ENCODE measurements at regions not wholly inside any gene's neighbourhood (a gene's known extent, or its start where the extent isn't known, plus 50 kb on each side); places are given as distances from the start of the nearest gene placed in this dataset.

DNA sequence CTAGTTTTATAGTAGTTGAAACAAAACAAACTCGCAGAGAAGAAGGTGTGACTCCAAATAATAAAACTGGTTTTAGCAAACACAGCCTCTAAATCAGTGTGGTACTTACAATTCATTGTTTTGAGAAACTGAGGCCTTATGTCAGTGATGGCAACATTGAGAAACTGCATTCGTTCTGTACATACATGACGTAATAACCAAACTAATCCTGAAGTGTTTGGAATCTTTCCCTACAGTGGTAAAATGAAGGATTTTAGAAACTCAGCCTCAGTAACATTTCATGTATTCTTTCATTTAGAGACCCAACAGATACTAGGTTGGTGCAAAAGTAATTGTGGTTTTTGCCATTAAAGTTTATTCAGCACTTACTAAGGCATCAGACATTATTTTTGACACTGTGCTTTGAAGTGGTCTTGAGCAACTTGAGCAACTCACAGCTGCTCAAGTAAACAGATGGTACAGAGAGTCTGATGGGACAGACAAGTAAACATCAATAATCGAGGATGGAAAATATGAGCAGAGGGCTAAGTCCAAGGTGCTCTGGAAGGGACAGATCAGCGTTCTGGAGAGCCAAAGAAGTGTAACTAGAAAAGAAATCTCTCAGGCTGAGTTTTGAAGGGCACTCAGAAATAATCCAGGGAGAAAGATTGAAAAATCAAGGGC, 390.8 kb upstream of the BOD1L1 start:
- in situ Hi-C loops (cut with HindIII; ENCODE audit: low sequenced_read_pairs), result no loop called here

GRCh38 chr4:14022456-14022855, 394.9 kb upstream of the BOD1L1 start:
- in situ Hi-C loops (cut with HindIII; ENCODE audit: low sequenced_read_pairs), result no loop called here

- in situ Hi-C loops (cut with HindIII; ENCODE audit: low sequenced_read_pairs), result no loop called here
Measured at GRCh38 chr4:14023036-14023435, 395.5 kb upstream of the BOD1L1 start.

- in situ Hi-C loops (cut with HindIII; ENCODE audit: low sequenced_read_pairs), result no loop called here
Measured at GRCh38 chr4:14023896-14024295, 396.4 kb upstream of the BOD1L1 start.

GRCh38 chr4:14025111-14025510, 397.6 kb upstream of the BOD1L1 start:
- in situ Hi-C loops (cut with HindIII; ENCODE audit: low sequenced_read_pairs), result no loop called here

GRCh38 chr4:14025891-14026290, 398.4 kb upstream of the BOD1L1 start:
- in situ Hi-C loops (cut with HindIII; ENCODE audit: low sequenced_read_pairs), result no loop called here

DNA sequence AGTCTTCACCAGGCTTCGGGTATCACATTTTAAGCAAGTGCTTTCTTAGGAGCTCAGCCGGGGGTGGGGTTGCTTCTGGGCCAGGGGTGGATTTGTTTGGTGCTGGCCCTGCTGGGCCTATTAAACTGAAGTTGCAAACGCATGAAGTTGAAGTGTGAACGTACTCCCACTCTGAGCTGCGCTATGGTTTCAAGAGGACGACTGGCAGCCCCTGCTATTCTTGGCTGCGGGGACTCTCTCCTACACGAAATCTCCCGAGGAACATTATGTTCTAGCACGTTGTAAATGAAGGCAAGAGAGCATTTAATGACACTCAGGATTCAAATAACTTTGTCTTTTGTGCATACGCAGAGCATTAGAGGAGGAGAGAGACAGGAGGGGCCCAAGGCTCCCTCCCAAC, 401.3 kb upstream of the BOD1L1 start:
- in situ Hi-C loops (cut with HindIII; ENCODE audit: low sequenced_read_pairs), result no loop called here

DNA sequence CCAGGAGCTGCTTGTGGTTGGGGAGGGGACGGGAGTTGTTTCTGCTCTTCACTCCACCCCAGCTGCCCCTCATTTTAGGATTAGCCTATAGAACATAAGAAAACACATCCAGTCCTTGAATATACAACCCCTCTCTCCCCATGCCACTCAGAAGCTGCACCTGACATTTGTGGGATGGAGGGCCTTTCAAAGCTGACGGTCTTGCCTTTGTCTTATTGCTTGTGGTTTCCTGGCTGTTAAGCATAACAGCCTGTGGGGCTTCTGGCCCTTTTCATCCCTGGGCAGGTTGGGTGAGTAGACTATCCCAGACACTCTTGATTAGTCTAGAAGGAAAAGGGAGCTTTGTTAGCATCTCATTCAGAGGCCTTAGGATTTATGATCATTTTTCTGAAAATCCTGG, 407.6 kb upstream of the BOD1L1 start:
- in situ Hi-C loops (cut with HindIII; ENCODE audit: low sequenced_read_pairs), result no loop called here

DNA sequence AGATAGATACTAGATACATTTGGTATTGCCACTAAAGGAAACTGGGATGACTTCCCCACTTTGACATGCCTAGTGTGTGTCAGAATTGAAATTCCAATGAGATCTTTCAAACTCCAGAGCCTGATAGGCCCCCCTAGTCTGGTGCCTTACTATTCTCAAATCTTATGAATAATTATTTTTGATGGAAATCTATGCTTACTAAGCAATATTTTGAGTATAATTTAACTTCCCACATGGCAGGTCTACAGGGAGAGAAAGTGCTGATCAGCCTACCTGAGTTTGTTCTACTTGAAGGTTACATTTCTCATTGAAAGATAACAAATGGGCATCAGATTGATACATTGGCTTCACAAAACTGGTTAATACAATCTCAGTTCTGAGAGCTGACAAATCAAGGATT, 415.7 kb upstream of the BOD1L1 start:
- in situ Hi-C loops (cut with HindIII; ENCODE audit: low sequenced_read_pairs), result no loop called here

- in situ Hi-C loops (cut with HindIII; ENCODE audit: low sequenced_read_pairs), result no loop called here
Measured at GRCh38 chr4:14046642-14047041, 419.1 kb upstream of the BOD1L1 start.

- in situ Hi-C loops (cut with HindIII; ENCODE audit: low sequenced_read_pairs), result no loop called here
Measured at GRCh38 chr4:14047840-14048239, 420.3 kb upstream of the BOD1L1 start.

GRCh38 chr4:14049946-14050345, 422.4 kb upstream of the BOD1L1 start:
- in situ Hi-C loops (cut with HindIII; ENCODE audit: low sequenced_read_pairs), result no loop called here

DNA sequence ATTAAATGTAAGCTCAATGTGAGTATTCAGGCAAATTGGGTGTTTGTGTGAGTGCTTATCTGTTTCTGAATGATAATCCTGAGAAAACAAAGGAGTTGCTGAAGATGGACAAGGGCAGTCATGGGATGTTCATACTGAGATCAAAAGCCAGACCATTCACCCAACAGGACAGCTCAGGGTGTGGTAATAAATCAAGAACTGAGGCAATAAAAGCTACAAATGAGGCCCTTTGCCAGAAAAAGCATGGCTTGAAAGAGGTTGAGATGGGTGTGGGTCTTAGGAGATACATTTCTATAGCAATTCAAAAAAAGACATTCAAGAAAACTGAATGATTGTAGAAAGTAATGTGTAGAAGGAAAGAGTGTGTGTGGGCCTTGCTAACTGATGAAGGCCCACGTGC, 425.8 kb upstream of the BOD1L1 start:
- in situ Hi-C loops (cut with HindIII; ENCODE audit: low sequenced_read_pairs), result no loop called here

- in situ Hi-C loops (cut with HindIII; ENCODE audit: low sequenced_read_pairs), result no loop called here
Measured at GRCh38 chr4:14054391-14054790, 426.9 kb upstream of the BOD1L1 start.

- in situ Hi-C loops (cut with HindIII; ENCODE audit: low sequenced_read_pairs), result no loop called here
Measured at GRCh38 chr4:14059006-14059405, 431.5 kb upstream of the BOD1L1 start.

DNA sequence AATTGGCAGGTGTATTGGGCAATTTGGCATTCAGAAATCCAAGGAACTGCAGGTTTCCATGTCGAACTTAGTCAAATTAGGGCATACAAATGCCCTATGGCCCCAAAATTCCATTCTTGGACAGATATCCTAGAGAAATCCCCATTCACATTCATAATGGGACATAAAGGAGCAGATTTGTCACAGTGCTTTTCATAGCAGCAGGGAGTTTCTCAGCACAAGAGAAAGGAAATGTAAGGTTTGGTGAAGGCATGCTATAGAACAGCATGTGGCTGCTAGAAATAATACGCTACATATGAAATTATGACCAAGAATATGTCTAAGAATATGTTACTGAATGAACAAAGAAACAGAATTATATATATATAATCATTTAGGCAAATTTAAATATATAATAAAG, 437.5 kb upstream of the BOD1L1 start:
- in situ Hi-C loops (cut with HindIII; ENCODE audit: low sequenced_read_pairs), result no loop called here

DNA sequence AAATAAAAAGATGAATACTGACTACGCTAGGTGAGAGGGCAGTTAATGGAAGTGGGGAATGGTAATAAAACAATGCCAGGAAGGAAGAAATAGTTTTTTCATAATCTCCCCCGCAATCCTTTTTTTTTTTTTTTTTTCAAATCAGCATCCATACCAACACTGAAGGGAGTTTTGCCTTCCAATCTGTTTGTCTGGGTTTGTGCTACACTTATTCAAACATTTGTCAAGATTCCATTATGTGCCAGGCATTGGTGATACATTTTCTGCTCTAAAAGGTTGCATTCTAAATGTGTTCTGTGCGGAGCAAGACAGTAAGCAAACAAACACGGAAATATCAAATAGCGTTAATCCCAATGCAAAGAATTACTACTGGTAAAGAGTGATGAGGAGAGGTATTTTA, 437.9 kb upstream of the BOD1L1 start:
- in situ Hi-C loops (cut with HindIII; ENCODE audit: low sequenced_read_pairs), result no loop called here

GRCh38 chr4:14066979-14067378, 439.5 kb upstream of the BOD1L1 start:
- in situ Hi-C loops (cut with HindIII; ENCODE audit: low sequenced_read_pairs), result no loop called here

DNA sequence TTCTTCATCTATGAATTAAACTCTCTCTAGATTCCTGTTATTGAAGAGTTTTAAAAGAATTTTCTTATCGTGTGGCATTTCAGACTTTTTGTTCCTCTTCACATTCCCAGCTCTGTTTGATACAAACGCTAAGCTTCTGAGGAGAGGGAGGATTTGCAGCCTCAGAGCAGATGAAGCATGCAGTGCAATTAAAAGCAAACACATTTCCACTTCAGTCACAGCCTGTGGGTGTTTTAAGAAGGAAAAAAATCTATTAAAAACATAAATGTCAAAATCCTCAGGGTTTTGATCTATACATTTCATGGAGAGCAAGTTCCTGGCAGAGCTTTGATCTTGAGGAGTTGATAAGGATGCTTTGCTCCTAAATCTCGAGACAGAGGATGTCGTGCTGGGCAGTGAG, 442.4 kb upstream of the BOD1L1 start:
- in situ Hi-C loops (cut with HindIII; ENCODE audit: low sequenced_read_pairs), result no loop called here

GRCh38 chr4:14070289-14070880, 442.9 kb upstream of the BOD1L1 start:
- in situ Hi-C loops (cut with HindIII; ENCODE audit: low sequenced_read_pairs), result no loop called here

- in situ Hi-C loops (cut with HindIII; ENCODE audit: low sequenced_read_pairs), result no loop called here
Measured at GRCh38 chr4:14072506-14072905, 445.0 kb upstream of the BOD1L1 start.

DNA sequence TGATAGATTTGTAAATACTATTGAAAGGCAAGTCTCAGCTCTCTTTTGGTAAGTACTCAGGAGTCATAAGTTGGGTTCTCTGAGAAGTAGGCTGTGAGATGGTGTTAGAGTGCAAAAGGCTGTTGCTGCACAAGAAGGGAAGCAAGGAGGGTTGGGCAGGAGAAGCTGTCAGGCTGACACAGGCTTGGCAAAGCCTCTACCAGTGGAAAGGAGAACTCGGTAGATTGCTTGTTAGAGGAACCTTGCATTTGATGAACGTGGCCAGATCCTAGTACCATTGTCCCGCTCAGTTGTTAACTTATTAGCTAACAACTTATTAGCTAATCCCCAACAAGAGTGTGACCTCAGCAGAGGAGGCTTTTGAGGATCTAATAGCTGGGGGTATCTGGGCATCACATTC, 449.3 kb upstream of the BOD1L1 start:
- in situ Hi-C loops (cut with HindIII; ENCODE audit: low sequenced_read_pairs), result no loop called here

DNA sequence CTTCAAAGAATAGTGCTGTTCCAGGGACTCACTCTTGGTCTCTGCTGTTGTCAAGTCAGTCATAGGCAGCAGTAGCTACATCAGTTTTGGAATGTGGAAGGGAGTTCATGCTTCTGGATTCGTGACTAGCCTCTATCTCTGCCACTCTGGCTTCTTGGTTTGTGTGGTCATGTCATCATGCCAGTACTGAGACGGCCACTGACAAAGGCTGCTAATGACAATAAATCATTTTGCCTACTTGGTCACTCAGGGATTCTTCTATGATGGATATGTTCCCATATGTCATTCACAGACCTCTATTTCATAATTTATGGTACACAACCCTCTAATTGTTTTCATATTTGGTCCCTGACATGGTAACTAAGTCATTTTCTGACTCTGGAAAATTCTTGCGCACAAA, 450.8 kb upstream of the BOD1L1 start:
- in situ Hi-C loops (cut with HindIII; ENCODE audit: low sequenced_read_pairs), result no loop called here
